Activated CD4-positive, alpha-beta T cell treated with anti-CD3 and anti-CD28 coated beads, Interleukin-2, amount 10 ng/mL, durations not matched to agents 24 days and 14 days (primary cell): ENCODE measurements at regions not wholly inside any gene's neighbourhood (a gene's known extent, or its start where the extent isn't known, plus 50 kb on each side); places are given as distances from the start of the nearest gene placed in this dataset.

Experiments used
- DNase-seq: peaks from one replicate; pipeline ENCODE4 v3.0.0; 2022
- H3K27ac Mint-ChIP-seq: one replicate; pipeline ENCODE4 v1.8.0; 2022; ENCODE audit warnings: mild to moderate bottlenecking, mixed read lengths
- H3K27me3 Mint-ChIP-seq: one replicate; pipeline ENCODE4 v1.8.0; 2022; ENCODE audit warnings: mixed read lengths
- H3K36me3 Mint-ChIP-seq: one replicate; pipeline ENCODE4 v1.8.0; 2022; ENCODE audit warnings: low read depth, mild to moderate bottlenecking, mixed read lengths
- H3K4me1 Mint-ChIP-seq: one replicate; pipeline ENCODE4 v1.8.0; 2021; ENCODE audit warnings: mixed read lengths
- H3K4me3 Mint-ChIP-seq: one replicate; pipeline ENCODE4 v1.8.0; 2022; ENCODE audit warnings: mild to moderate bottlenecking, moderate library complexity, mixed read lengths
- H3K9me3 Mint-ChIP-seq: one replicate; pipeline ENCODE4 v1.8.0; 2021; ENCODE audit warnings: mixed read lengths
- intact Hi-C: fragments of 100-400 bp; cut with micrococcal nuclease; formaldehyde crosslinking; loops from one replicate; pipeline ENCODE4 v1.15.1; 2023

- Mint-ChIP-seq H3K9me3 (peaks cover 3% of the 10 kb centered on the region), H3K27me3 (no peaks in the 10 kb centered on the region), H3K4me1 (no peaks in the 10 kb centered on the region), H3K36me3 (no peaks in the 10 kb centered on the region), H3K4me3 (no peak overlapping the region), H3K27ac (no peak overlapping the region)
- DNase-seq = no peak
- intact Hi-C loops = no loop called here
Observed at GRCh38 chr9:80521151-80521550, 949.4 kb downstream of the TLE4 start.

- Mint-ChIP-seq H3K4me3 (no peak overlapping the region), H3K9me3 (peaks cover 3% of the 10 kb centered on the region)
Observed at GRCh38 chr9:80520231-80520630, 948.5 kb downstream of the TLE4 start.

GRCh38 chr9:80518441-80518840, 946.7 kb downstream of the TLE4 start:
- H3K4me3 Mint-ChIP-seq = no peak overlapping the region
- H3K36me3 Mint-ChIP-seq = no peaks in the 10 kb centered on the region
- no peak overlapping the region for H3K27ac Mint-ChIP-seq
- no peaks in the 10 kb centered on the region for H3K4me1 Mint-ChIP-seq
- intact Hi-C loops = no loop called here
- H3K27me3 Mint-ChIP-seq = no peaks in the 10 kb centered on the region
- no peak for DNase-seq
- H3K9me3 Mint-ChIP-seq = no peaks in the 10 kb centered on the region

More at GRCh38 chr9:80520231-80520630, 948.5 kb downstream of the TLE4 start:
- Mint-ChIP-seq H3K36me3 (no peaks in the 10 kb centered on the region), H3K4me1 (no peaks in the 10 kb centered on the region), H3K27me3 (no peaks in the 10 kb centered on the region), H3K27ac (no peak overlapping the region)
- intact Hi-C loops = no loop called here
- DNase-seq = no peak

GRCh38 chr9:80516679-80517078, 944.9 kb downstream of the TLE4 start:
- H3K4me1 Mint-ChIP-seq = no peaks in the 10 kb centered on the region
- intact Hi-C loops = no loop called here
- no peaks in the 10 kb centered on the region for H3K36me3 Mint-ChIP-seq
- H3K4me3 Mint-ChIP-seq = no peak overlapping the region
- no peak overlapping the region for H3K27ac Mint-ChIP-seq
- H3K27me3 Mint-ChIP-seq = no peaks in the 10 kb centered on the region
- DNase-seq = no peak
- H3K9me3 Mint-ChIP-seq = no peaks in the 10 kb centered on the region

GRCh38 chr9:80509358-80509757, 937.6 kb downstream of the TLE4 start:
- no peak overlapping the region for H3K27ac Mint-ChIP-seq
- H3K27me3 Mint-ChIP-seq = no peaks in the 10 kb centered on the region
- H3K4me1 Mint-ChIP-seq = no peaks in the 10 kb centered on the region
- no peak for DNase-seq
- no peaks in the 10 kb centered on the region for H3K9me3 Mint-ChIP-seq
- no peak overlapping the region for H3K4me3 Mint-ChIP-seq
- intact Hi-C loops = no loop called here
- H3K36me3 Mint-ChIP-seq = no peaks in the 10 kb centered on the region

- H3K4me1 Mint-ChIP-seq = no peaks in the 10 kb centered on the region
- H3K27me3 Mint-ChIP-seq = no peaks in the 10 kb centered on the region
- H3K27ac Mint-ChIP-seq = no peak overlapping the region
- DNase-seq = no peak
- intact Hi-C loops = no loop called here
- no peaks in the 10 kb centered on the region for H3K36me3 Mint-ChIP-seq
- H3K9me3 Mint-ChIP-seq = no peaks in the 10 kb centered on the region
- no peak overlapping the region for H3K4me3 Mint-ChIP-seq
Observed at GRCh38 chr9:80507611-80508010, 935.8 kb downstream of the TLE4 start.

GRCh38 chr9:80504601-80505230, 933.0 kb downstream of the TLE4 start:
- H3K27me3 Mint-ChIP-seq = no peaks in the 10 kb centered on the region
- no peaks in the 10 kb centered on the region for H3K9me3 Mint-ChIP-seq
- intact Hi-C loops = no loop called here
- no peaks in the 10 kb centered on the region for H3K36me3 Mint-ChIP-seq
- no peak overlapping the region for H3K4me3 Mint-ChIP-seq
- H3K27ac Mint-ChIP-seq = no peak overlapping the region
- no peak for DNase-seq
- H3K4me1 Mint-ChIP-seq = no peaks in the 10 kb centered on the region

GRCh38 chr9:80503671-80504281, 932.0 kb downstream of the TLE4 start:
- Mint-ChIP-seq H3K27me3 (no peaks in the 10 kb centered on the region), H3K4me3 (no peak overlapping the region), H3K36me3 (no peaks in the 10 kb centered on the region), H3K27ac (no peak overlapping the region), H3K4me1 (no peaks in the 10 kb centered on the region), H3K9me3 (no peaks in the 10 kb centered on the region)
- DNase-seq = no peak
- intact Hi-C loops = no loop called here

GRCh38 chr9:80502306-80502705, 930.5 kb downstream of the TLE4 start:
- no peaks in the 10 kb centered on the region for H3K9me3 Mint-ChIP-seq
- no peaks in the 10 kb centered on the region for H3K27me3 Mint-ChIP-seq
- intact Hi-C loops = no loop called here
- DNase-seq = no peak
- H3K27ac Mint-ChIP-seq = no peak overlapping the region
- H3K4me3 Mint-ChIP-seq = no peak overlapping the region
- no peaks in the 10 kb centered on the region for H3K36me3 Mint-ChIP-seq
- no peaks in the 10 kb centered on the region for H3K4me1 Mint-ChIP-seq

GRCh38 chr9:80501635-80502034, 929.9 kb downstream of the TLE4 start:
- Mint-ChIP-seq H3K27me3 (no peaks in the 10 kb centered on the region), H3K36me3 (no peaks in the 10 kb centered on the region), H3K4me1 (no peaks in the 10 kb centered on the region), H3K9me3 (no peaks in the 10 kb centered on the region), H3K4me3 (no peak overlapping the region), H3K27ac (no peak overlapping the region)
- intact Hi-C loops = no loop called here
- no peak for DNase-seq

- no peaks in the 10 kb centered on the region for H3K36me3 Mint-ChIP-seq
- no peaks in the 10 kb centered on the region for H3K4me1 Mint-ChIP-seq
Observed at GRCh38 chr9:80500300-80500699, 928.5 kb downstream of the TLE4 start.

GRCh38 chr9:80498001-80498555, 926.3 kb downstream of the TLE4 start:
- DNase-seq = no peak
- Mint-ChIP-seq H3K9me3 (peaks cover 3% of the 10 kb centered on the region), H3K4me1 (no peaks in the 10 kb centered on the region), H3K27me3 (no peaks in the 10 kb centered on the region), H3K36me3 (no peaks in the 10 kb centered on the region), H3K27ac (no peak overlapping the region), H3K4me3 (no peak overlapping the region)
- intact Hi-C loops = no loop called here

More at GRCh38 chr9:80500300-80500699, 928.5 kb downstream of the TLE4 start:
- peaks cover 3% of the 10 kb centered on the region for H3K9me3 Mint-ChIP-seq
- H3K27me3 Mint-ChIP-seq = no peaks in the 10 kb centered on the region
- no peak for DNase-seq
- intact Hi-C loops = no loop called here
- no peak overlapping the region for H3K4me3 Mint-ChIP-seq
- H3K27ac Mint-ChIP-seq = no peak overlapping the region

GRCh38 chr9:80496901-80497556, 925.3 kb downstream of the TLE4 start:
- no peaks in the 10 kb centered on the region for H3K4me1 Mint-ChIP-seq
- peaks cover 3% of the 10 kb centered on the region for H3K9me3 Mint-ChIP-seq
- no peak overlapping the region for H3K27ac Mint-ChIP-seq
- no peak for DNase-seq
- no peaks in the 10 kb centered on the region for H3K36me3 Mint-ChIP-seq
- H3K4me3 Mint-ChIP-seq = no peak overlapping the region
- intact Hi-C loops = no loop called here
- H3K27me3 Mint-ChIP-seq = no peaks in the 10 kb centered on the region

- H3K27ac Mint-ChIP-seq = no peak overlapping the region
- H3K36me3 Mint-ChIP-seq = no peaks in the 10 kb centered on the region
- intact Hi-C loops = no loop called here
- H3K9me3 Mint-ChIP-seq = peaks cover 3% of the 10 kb centered on the region
- no peak for DNase-seq
- H3K4me3 Mint-ChIP-seq = no peak overlapping the region
- H3K4me1 Mint-ChIP-seq = no peaks in the 10 kb centered on the region
- H3K27me3 Mint-ChIP-seq = no peaks in the 10 kb centered on the region
Observed at GRCh38 chr9:80493258-80493657, 921.5 kb downstream of the TLE4 start.
